Lower leg skin (tissue), 3 donors: ENCODE measurements at regions not wholly inside any gene's neighbourhood (a gene's known extent, or its start where the extent isn't known, plus 50 kb on each side); places are given as distances from the start of the nearest gene placed in this dataset.

Experiments
- POLR2A ChIP-seq, 2 donors: fragments of 450-650 bp; IDR thresholded peaks; one replicate each; pipeline ENCODE4 v1.6.1; 2016 to 2017; ENCODE audit warnings: antibody characterized with exemption in 2 of 2, mild to moderate bottlenecking in 1 of 2, moderate library complexity in 1 of 2
- TF ChIP-seq, protein P1 (sequence below), 3 donors: fragments of 450-650 bp; IDR thresholded peaks; one replicate each; pipeline ENCODE4 v1.5.1; 2016; ENCODE audit warnings: antibody characterized with exemption in 3 of 3, mild to moderate bottlenecking in 3 of 3, moderate library complexity in 2 of 3

DNA sequence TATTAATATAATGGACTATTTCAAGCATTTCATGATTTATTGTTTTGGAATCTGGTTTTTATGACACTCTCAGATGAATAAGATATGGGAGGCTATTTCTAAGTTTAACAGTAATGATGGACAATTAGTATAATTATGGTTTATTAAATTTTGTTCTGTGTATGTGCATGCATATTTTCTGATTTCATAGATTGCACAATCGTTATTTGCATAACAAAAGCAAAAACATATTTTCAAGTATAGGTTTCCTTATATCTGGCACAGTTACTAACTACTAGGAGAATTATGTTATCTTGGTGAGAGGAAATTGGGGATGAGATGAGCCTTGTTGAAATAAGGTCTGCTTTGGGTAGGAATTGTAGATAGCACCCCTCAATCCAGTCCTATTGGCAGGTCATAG, 413.1 kb downstream of the MCTP2 start:
- TF ChIP-seq POLR2A (IDR thresholded peaks at IDR 0.05) = no peak
- TF ChIP-seq, protein P1, sequence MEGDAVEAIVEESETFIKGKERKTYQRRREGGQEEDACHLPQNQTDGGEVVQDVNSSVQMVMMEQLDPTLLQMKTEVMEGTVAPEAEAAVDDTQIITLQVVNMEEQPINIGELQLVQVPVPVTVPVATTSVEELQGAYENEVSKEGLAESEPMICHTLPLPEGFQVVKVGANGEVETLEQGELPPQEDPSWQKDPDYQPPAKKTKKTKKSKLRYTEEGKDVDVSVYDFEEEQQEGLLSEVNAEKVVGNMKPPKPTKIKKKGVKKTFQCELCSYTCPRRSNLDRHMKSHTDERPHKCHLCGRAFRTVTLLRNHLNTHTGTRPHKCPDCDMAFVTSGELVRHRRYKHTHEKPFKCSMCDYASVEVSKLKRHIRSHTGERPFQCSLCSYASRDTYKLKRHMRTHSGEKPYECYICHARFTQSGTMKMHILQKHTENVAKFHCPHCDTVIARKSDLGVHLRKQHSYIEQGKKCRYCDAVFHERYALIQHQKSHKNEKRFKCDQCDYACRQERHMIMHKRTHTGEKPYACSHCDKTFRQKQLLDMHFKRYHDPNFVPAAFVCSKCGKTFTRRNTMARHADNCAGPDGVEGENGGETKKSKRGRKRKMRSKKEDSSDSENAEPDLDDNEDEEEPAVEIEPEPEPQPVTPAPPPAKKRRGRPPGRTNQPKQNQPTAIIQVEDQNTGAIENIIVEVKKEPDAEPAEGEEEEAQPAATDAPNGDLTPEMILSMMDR (IDR thresholded peaks at IDR 0.05) = no peak
